Tibial nerve (tissue), 4 donors: ENCODE measurements at regions not wholly inside any gene's neighbourhood (a gene's known extent, or its start where the extent isn't known, plus 50 kb on each side); places are given as distances from the start of the nearest gene placed in this dataset.

Experiments used
- DNase-seq, 2 donors: peaks; one replicate each; pipeline ENCODE4 v3.0.0-alpha.2; 2019; ENCODE audit warnings: low spot score in 2 of 2
- H3K27ac ChIP-seq, 4 donors: fragments of 200-600 bp; sonication (generic) in 3 of 4; one replicate each; pipeline ENCODE4 v1.5.1; 2017 to 2019; ENCODE audit warnings: mild to moderate bottlenecking in 1 of 4
- H3K27me3 ChIP-seq, 2 donors: fragments of 200-600 bp; sonication (generic) in 1 of 2; one replicate each; pipeline versions ENCODE4 v1.5.1 to v1.6.0; 2017 to 2019
- H3K36me3 ChIP-seq, 3 donors: fragments of 200-600 bp; sonication (generic); one replicate each; pipeline ENCODE4 v1.5.1; 2018 to 2019
- H3K4me1 ChIP-seq, 4 donors: fragments of 200-600 bp; sonication (generic) in 3 of 4; one replicate each; pipeline ENCODE4 v1.5.1; 2017 to 2019
- H3K4me3 ChIP-seq, 4 donors: fragments of 200-600 bp; sonication (generic) in 3 of 4; one replicate each; pipeline ENCODE4 v1.5.1; 2017 to 2019; ENCODE audit warnings: mild to moderate bottlenecking in 1 of 4, moderate library complexity in 1 of 4
- H3K9me3 ChIP-seq, 4 donors: fragments of 200-600 bp; sonication (generic) in 3 of 4; one replicate each; pipeline ENCODE4 v1.5.1; 2017 to 2019
- CTCF ChIP-seq, 5 experiments: fragments of 200-600 bp in 3 of 5; fragments of 450-650 bp in 2 of 5; sonication (generic) in 3 of 5; IDR thresholded peaks; one replicate each; pipeline ENCODE4 v1.5.1; 2016 to 2019; ENCODE audit warnings: antibody characterized with exemption in 5 of 5, mild to moderate bottlenecking in 3 of 5, moderate library complexity in 2 of 5
- EP300 ChIP-seq, 2 donors: sonication (generic); formaldehyde crosslinking; IDR thresholded peaks; one replicate each; pipeline ENCODE4 v1.6.1; 2017; ENCODE audit warnings: antibody characterized with exemption in 2 of 2, mild to moderate bottlenecking in 1 of 2
- POLR2A ChIP-seq, 2 donors: fragments of 450-650 bp; IDR thresholded peaks; one replicate each; pipeline ENCODE4 v1.6.1; 2017; ENCODE audit warnings: antibody characterized with exemption in 2 of 2, mild to moderate bottlenecking in 2 of 2, moderate library complexity in 2 of 2
- WGBS, 2 donors: methylation state at CpG; one replicate each; pipeline ENCODE4 v1.1.5; 2018; 5-methylcytosine and 5-hydroxymethylcytosine counted together

GRCh38 chr2:118569876-118570535 is 277.4 kb downstream of the EN1 start:
- Histone ChIP-seq H3K4me1 (peaks cover 0 to 13% (median 0%) of the 10 kb centered on the region in 4 donors), H3K27ac (no peak overlapping the region), H3K9me3 (no peaks in the 10 kb centered on the region), H3K4me3 (no peak overlapping the region), H3K27me3 (no peaks in the 10 kb centered on the region), H3K36me3 (no peaks in the 10 kb centered on the region)
- WGBS, 2 donors = 18 to 21% methylated on average over 2 of the region's 2 CpGs
- DNase-seq = no peak
- TF ChIP-seq CTCF (IDR thresholded peaks at IDR 0.05) (no peak), POLR2A (IDR thresholded peaks at IDR 0.05) (no peak), EP300 (IDR thresholded peaks at IDR 0.05) (no peak)

- no peak for DNase-seq
- Histone ChIP-seq H3K27me3 (no peaks in the 10 kb centered on the region), H3K36me3 (no peaks in the 10 kb centered on the region), H3K27ac (no peak overlapping the region), H3K9me3 (no peaks in the 10 kb centered on the region), H3K4me3 (no peak overlapping the region), H3K4me1 (peaks cover 0 to 13% (median 0%) of the 10 kb centered on the region in 4 donors)
- no peak for TF ChIP-seq CTCF (IDR thresholded peaks at IDR 0.05)
- TF ChIP-seq POLR2A (IDR thresholded peaks at IDR 0.05) = no peak
- 29 to 38% methylated on average over 5 of the region's 5 CpGs for WGBS, 2 donors
These were observed 278.7 kb downstream of the EN1 start for GRCh38 chr2:118568700-118569099.

DNA sequence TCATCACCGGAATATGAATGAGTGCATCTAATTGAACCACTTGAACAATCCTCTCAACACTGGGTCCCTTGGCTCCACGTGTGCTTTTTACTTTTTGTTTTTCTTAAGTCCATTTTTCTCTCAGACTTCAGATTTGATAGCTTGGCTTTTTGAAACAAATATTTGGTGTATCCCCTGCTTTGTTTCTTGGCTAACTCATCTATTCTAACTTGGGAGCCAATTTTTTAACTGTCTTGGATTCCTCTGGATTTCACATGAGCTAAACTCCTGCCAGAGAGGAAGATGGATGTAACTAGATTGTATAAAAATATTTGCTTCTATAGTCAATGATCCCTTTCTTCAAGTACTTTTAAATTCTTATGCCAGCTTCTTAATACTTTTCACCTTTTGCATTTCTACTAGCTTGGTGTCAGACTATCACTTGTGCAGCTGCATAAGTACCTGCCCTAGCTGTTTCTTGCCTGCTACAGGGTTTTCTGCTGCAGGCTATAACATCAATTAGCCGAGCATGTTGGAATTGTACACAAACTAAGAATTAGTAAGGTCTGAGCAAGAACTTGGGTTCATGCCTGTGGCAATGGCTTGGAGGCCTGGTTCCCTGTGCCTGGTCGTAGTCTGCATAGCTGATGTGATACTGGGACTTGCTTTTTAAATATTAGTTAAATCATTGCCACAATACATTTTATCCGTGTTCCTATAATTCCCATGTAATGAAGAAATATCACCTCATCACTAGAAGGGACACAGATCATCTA is 281.5 kb downstream of the EN1 start:
- H3K9me3 ChIP-seq = no peaks in the 10 kb centered on the region
- 56 to 60% methylated on average over 5 of the region's 5 CpGs for WGBS, 2 donors
- H3K4me3 ChIP-seq = no peak overlapping the region
- H3K27ac ChIP-seq = no peak overlapping the region
- H3K4me1 ChIP-seq = peaks cover 0 to 13% (median 0%) of the 10 kb centered on the region in 4 donors
- no peak for TF ChIP-seq POLR2A (IDR thresholded peaks at IDR 0.05)
- no peak for TF ChIP-seq EP300 (IDR thresholded peaks at IDR 0.05)
- no peak for TF ChIP-seq CTCF (IDR thresholded peaks at IDR 0.05)
- DNase-seq = no peak
- no peaks in the 10 kb centered on the region for H3K27me3 ChIP-seq
- no peaks in the 10 kb centered on the region for H3K36me3 ChIP-seq

GRCh38 chr2:118565301-118565700 is 282.1 kb downstream of the EN1 start:
- Histone ChIP-seq H3K36me3 (no peaks in the 10 kb centered on the region), H3K4me3 (no peak overlapping the region), H3K27ac (no peak overlapping the region), H3K4me1 (peaks cover 0 to 8% (median 0%) of the 10 kb centered on the region in 4 donors), H3K9me3 (no peaks in the 10 kb centered on the region), H3K27me3 (no peaks in the 10 kb centered on the region)
- 35 to 50% methylated on average over 6 of the region's 6 CpGs for WGBS, 2 donors
- DNase-seq = no peak
- no peak for TF ChIP-seq EP300 (IDR thresholded peaks at IDR 0.05)
- no peak for TF ChIP-seq POLR2A (IDR thresholded peaks at IDR 0.05)
- no peak for TF ChIP-seq CTCF (IDR thresholded peaks at IDR 0.05)

DNA sequence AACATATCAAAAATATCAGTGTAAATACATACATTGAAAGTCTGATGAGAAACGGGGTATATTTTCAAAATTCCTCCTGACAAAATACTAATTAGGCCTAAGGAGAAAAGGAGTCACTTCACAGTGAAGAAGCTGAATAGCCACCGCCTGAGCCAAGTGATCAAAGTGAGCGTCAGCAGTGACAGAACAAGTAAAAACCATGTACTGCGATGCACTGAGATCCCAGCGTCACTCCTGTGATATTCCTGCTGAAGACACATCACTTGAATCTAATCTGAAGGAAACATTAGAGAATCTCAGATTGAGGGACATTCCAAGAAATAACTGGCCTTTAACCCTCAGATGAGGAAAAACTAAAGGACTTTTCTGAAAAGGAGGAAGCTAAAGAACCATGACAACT is 285.3 kb downstream of the EN1 start:
- no peak overlapping the region for H3K27ac ChIP-seq
- H3K4me1 ChIP-seq = no peaks in the 10 kb centered on the region
- H3K4me3 ChIP-seq = no peak overlapping the region
- H3K27me3 ChIP-seq = no peaks in the 10 kb centered on the region
- TF ChIP-seq EP300 (IDR thresholded peaks at IDR 0.05) (no peak), CTCF (IDR thresholded peaks at IDR 0.05) (no peak), POLR2A (IDR thresholded peaks at IDR 0.05) (no peak)
- 87 to 91% methylated on average over 5 of the region's 5 CpGs for WGBS, 2 donors
- no peaks in the 10 kb centered on the region for H3K9me3 ChIP-seq
- no peaks in the 10 kb centered on the region for H3K36me3 ChIP-seq
- DNase-seq = no peak
